Muscle layer of colon (tissue), 2 donors: ENCODE measurements at regions not wholly inside any gene's neighbourhood (a gene's known extent, or its start where the extent isn't known, plus 50 kb on each side); places are given as distances from the start of the nearest gene placed in this dataset.

Source experiments
- H3K27ac ChIP-seq: one replicate; pipeline ENCODE4 v1.7.0; 2013; ENCODE audit warnings: low read depth, mild to moderate bottlenecking, low read length, moderate library complexity
- H3K27me3 ChIP-seq, 2 donors: one replicate each; pipeline ENCODE4 v1.7.0; 2013; ENCODE audit warnings: low read length in 2 of 2, mild to moderate bottlenecking in 2 of 2; ENCODE audit not compliant: insufficient read depth in 2 of 2, control insufficient read depth in 1 of 2
- H3K36me3 ChIP-seq: one replicate; pipeline ENCODE4 v1.7.0; 2013; ENCODE audit warnings: mild to moderate bottlenecking, low read length; ENCODE audit not compliant: insufficient read depth
- H3K4me1 ChIP-seq: one replicate; pipeline ENCODE4 v1.7.0; 2013; ENCODE audit warnings: mild to moderate bottlenecking, low read length; ENCODE audit not compliant: insufficient read depth
- H3K4me3 ChIP-seq, 2 donors: one replicate each; pipeline ENCODE4 v1.7.0; 2013; ENCODE audit warnings: low read length in 2 of 2, low read depth in 1 of 2, mild to moderate bottlenecking in 1 of 2, moderate library complexity in 1 of 2
- H3K9ac ChIP-seq: one replicate; pipeline ENCODE4 v1.7.0; 2013; ENCODE audit warnings: low read length
- H3K9me3 ChIP-seq: one replicate; pipeline ENCODE4 v1.7.0; 2013; ENCODE audit warnings: mild to moderate bottlenecking, low read length
- donor health status: abdominal sarcoma.
- donor health status: Adenocarcinoma of cecum.

- Histone ChIP-seq H3K9ac (no peak overlapping the region), H3K4me1 (no peaks in the 10 kb centered on the region), H3K27me3 (no peaks in the 10 kb centered on the region), H3K9me3 (no peaks in the 10 kb centered on the region), H3K4me3 (no peak overlapping the region), H3K36me3 (no peaks in the 10 kb centered on the region), H3K27ac (no peak overlapping the region)
Observed at GRCh38 chr1:208329300-208329699, 85.1 kb upstream of the PLXNA2 start.

GRCh38 chr1:208332036-208332773, 88.0 kb upstream of the PLXNA2 start:
- Histone ChIP-seq H3K9ac (no peak overlapping the region), H3K27me3 (no peaks in the 10 kb centered on the region), H3K9me3 (no peaks in the 10 kb centered on the region), H3K4me3 (no peak overlapping the region), H3K27ac (no peak overlapping the region), H3K4me1 (no peaks in the 10 kb centered on the region), H3K36me3 (no peaks in the 10 kb centered on the region)

GRCh38 chr1:208332774-208333126, 88.6 kb upstream of the PLXNA2 start:
- Histone ChIP-seq H3K9me3 (no peaks in the 10 kb centered on the region), H3K4me3 (no peak overlapping the region), H3K9ac (no peak overlapping the region), H3K36me3 (no peaks in the 10 kb centered on the region), H3K27me3 (no peaks in the 10 kb centered on the region), H3K4me1 (no peaks in the 10 kb centered on the region), H3K27ac (no peak overlapping the region)

- H3K9ac ChIP-seq = no peak overlapping the region
- no peaks in the 10 kb centered on the region for H3K27me3 ChIP-seq
- H3K4me1 ChIP-seq = no peaks in the 10 kb centered on the region
- H3K9me3 ChIP-seq = no peaks in the 10 kb centered on the region
- no peak overlapping the region for H3K27ac ChIP-seq
- H3K36me3 ChIP-seq = no peaks in the 10 kb centered on the region
- no peak overlapping the region for H3K4me3 ChIP-seq
Observed at GRCh38 chr1:208333676-208334075, 89.5 kb upstream of the PLXNA2 start.

- Histone ChIP-seq H3K4me3 (no peak overlapping the region), H3K4me1 (no peaks in the 10 kb centered on the region), H3K9ac (no peak overlapping the region), H3K36me3 (no peaks in the 10 kb centered on the region), H3K9me3 (no peaks in the 10 kb centered on the region), H3K27me3 (no peaks in the 10 kb centered on the region), H3K27ac (no peak overlapping the region)
Observed at GRCh38 chr1:208335371-208336136, 91.4 kb upstream of the PLXNA2 start.

GRCh38 chr1:208336137-208336518, 91.9 kb upstream of the PLXNA2 start:
- H3K27me3 ChIP-seq = no peaks in the 10 kb centered on the region
- H3K9me3 ChIP-seq = no peaks in the 10 kb centered on the region
- H3K4me3 ChIP-seq = no peak overlapping the region
- no peak overlapping the region for H3K27ac ChIP-seq
- H3K36me3 ChIP-seq = no peaks in the 10 kb centered on the region
- H3K9ac ChIP-seq = no peak overlapping the region
- no peaks in the 10 kb centered on the region for H3K4me1 ChIP-seq

- no peaks in the 10 kb centered on the region for H3K36me3 ChIP-seq
- H3K9me3 ChIP-seq = no peaks in the 10 kb centered on the region
- H3K27ac ChIP-seq = no peak overlapping the region
- no peaks in the 10 kb centered on the region for H3K27me3 ChIP-seq
- H3K4me3 ChIP-seq = no peak overlapping the region
- H3K4me1 ChIP-seq = no peaks in the 10 kb centered on the region
- H3K9ac ChIP-seq = no peak overlapping the region
Observed at GRCh38 chr1:208339911-208340310, 95.7 kb upstream of the PLXNA2 start.

- Histone ChIP-seq H3K4me1 (no peaks in the 10 kb centered on the region), H3K27me3 (no peaks in the 10 kb centered on the region), H3K36me3 (no peaks in the 10 kb centered on the region), H3K4me3 (no peak overlapping the region), H3K9ac (no peak overlapping the region), H3K9me3 (no peaks in the 10 kb centered on the region), H3K27ac (no peak overlapping the region)
Observed at GRCh38 chr1:208343226-208343625, 99.0 kb upstream of the PLXNA2 start.

- Histone ChIP-seq H3K4me3 (no peak overlapping the region), H3K27ac (no peak overlapping the region), H3K36me3 (no peaks in the 10 kb centered on the region), H3K9ac (no peak overlapping the region), H3K27me3 (no peaks in the 10 kb centered on the region), H3K4me1 (no peaks in the 10 kb centered on the region), H3K9me3 (no peaks in the 10 kb centered on the region)
Observed at GRCh38 chr1:208344202-208344857, 100.1 kb upstream of the PLXNA2 start.

- no peaks in the 10 kb centered on the region for H3K9me3 ChIP-seq
- H3K27me3 ChIP-seq = no peaks in the 10 kb centered on the region
- H3K4me1 ChIP-seq = no peaks in the 10 kb centered on the region
- no peaks in the 10 kb centered on the region for H3K36me3 ChIP-seq
- H3K9ac ChIP-seq = no peak overlapping the region
- no peak overlapping the region for H3K27ac ChIP-seq
- H3K4me3 ChIP-seq = no peak overlapping the region
Observed at GRCh38 chr1:208347191-208347590, 103.0 kb upstream of the PLXNA2 start.

GRCh38 chr1:208349694-208350330, 105.6 kb upstream of the PLXNA2 start:
- H3K27me3 ChIP-seq = no peaks in the 10 kb centered on the region
- H3K4me1 ChIP-seq = no peaks in the 10 kb centered on the region
- no peaks in the 10 kb centered on the region for H3K36me3 ChIP-seq
- peaks cover 4% of the 10 kb centered on the region for H3K9me3 ChIP-seq
- no peak overlapping the region for H3K4me3 ChIP-seq
- H3K9ac ChIP-seq = no peak overlapping the region
- no peak overlapping the region for H3K27ac ChIP-seq
